Colonic mucosa (tissue), 4 donors: ENCODE measurements at regions not wholly inside any gene's neighbourhood (a gene's known extent, or its start where the extent isn't known, plus 50 kb on each side); places are given as distances from the start of the nearest gene placed in this dataset.

Experiments used
- DNase-seq: peaks from one replicate; pipeline ENCODE4 v3.0.0-alpha.2; 2020
- H3K27ac ChIP-seq: fragments of 200-600 bp; one replicate; pipeline ENCODE4 v1.8.0; 2021
- H3K27me3 ChIP-seq: fragments of 200-600 bp; one replicate; pipeline ENCODE4 v1.8.0; 2021
- H3K36me3 ChIP-seq: fragments of 200-600 bp; one replicate; pipeline ENCODE4 v1.8.0; 2021
- H3K4me1 ChIP-seq: fragments of 200-600 bp; one replicate; pipeline ENCODE4 v1.8.0; 2021; ENCODE audit warnings: mild to moderate bottlenecking
- H3K4me3 ChIP-seq: fragments of 200-600 bp; one replicate; pipeline ENCODE4 v1.8.0; 2021
- H3K9ac ChIP-seq, 2 donors: one replicate each; pipeline ENCODE4 v1.7.0; 2013; ENCODE audit warnings: control low read depth in 2 of 2, low read depth in 2 of 2, low read length in 2 of 2
- H3K9me3 ChIP-seq: fragments of 200-600 bp; one replicate; pipeline ENCODE4 v1.8.0; 2021
- intact Hi-C: fragments of 100-400 bp; cut with DNase I; formaldehyde crosslinking; loops from one replicate; pipeline ENCODE4 v1.14.1; 2022
- TF ChIP-seq, protein P1 (sequence below): fragments of 200-600 bp; IDR thresholded peaks from one replicate; pipeline ENCODE4 v1.8.0; 2022; ENCODE audit warnings: antibody characterized with exemption, mild to moderate bottlenecking
- donor health status: healthy.
- donor health status: DM: no; HTN: no; CAD: no.
- donor health status: DM: no; HTN: no; CAD: no.

- no peak for DNase-seq
- no peak overlapping the region for H3K27ac ChIP-seq
- intact Hi-C loops = no loop called here
- H3K4me1 ChIP-seq = no peaks in the 10 kb centered on the region
- no peaks in the 10 kb centered on the region for H3K36me3 ChIP-seq
- no peak overlapping the region for H3K9ac ChIP-seq
- H3K9me3 ChIP-seq = no peaks in the 10 kb centered on the region
- no peak overlapping the region for H3K4me3 ChIP-seq
- TF ChIP-seq, protein P1, sequence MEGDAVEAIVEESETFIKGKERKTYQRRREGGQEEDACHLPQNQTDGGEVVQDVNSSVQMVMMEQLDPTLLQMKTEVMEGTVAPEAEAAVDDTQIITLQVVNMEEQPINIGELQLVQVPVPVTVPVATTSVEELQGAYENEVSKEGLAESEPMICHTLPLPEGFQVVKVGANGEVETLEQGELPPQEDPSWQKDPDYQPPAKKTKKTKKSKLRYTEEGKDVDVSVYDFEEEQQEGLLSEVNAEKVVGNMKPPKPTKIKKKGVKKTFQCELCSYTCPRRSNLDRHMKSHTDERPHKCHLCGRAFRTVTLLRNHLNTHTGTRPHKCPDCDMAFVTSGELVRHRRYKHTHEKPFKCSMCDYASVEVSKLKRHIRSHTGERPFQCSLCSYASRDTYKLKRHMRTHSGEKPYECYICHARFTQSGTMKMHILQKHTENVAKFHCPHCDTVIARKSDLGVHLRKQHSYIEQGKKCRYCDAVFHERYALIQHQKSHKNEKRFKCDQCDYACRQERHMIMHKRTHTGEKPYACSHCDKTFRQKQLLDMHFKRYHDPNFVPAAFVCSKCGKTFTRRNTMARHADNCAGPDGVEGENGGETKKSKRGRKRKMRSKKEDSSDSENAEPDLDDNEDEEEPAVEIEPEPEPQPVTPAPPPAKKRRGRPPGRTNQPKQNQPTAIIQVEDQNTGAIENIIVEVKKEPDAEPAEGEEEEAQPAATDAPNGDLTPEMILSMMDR = no peak
- H3K27me3 ChIP-seq = no peaks in the 10 kb centered on the region
These were observed 395.3 kb downstream of the TSN start for GRCh38 chr2:122150524-122151280.

GRCh38 chr2:122152571-122152970, 397.1 kb downstream of the TSN start:
- no peak overlapping the region for H3K9ac ChIP-seq
- TF ChIP-seq, protein P1 = no peak
- intact Hi-C loops = no loop called here

DNA sequence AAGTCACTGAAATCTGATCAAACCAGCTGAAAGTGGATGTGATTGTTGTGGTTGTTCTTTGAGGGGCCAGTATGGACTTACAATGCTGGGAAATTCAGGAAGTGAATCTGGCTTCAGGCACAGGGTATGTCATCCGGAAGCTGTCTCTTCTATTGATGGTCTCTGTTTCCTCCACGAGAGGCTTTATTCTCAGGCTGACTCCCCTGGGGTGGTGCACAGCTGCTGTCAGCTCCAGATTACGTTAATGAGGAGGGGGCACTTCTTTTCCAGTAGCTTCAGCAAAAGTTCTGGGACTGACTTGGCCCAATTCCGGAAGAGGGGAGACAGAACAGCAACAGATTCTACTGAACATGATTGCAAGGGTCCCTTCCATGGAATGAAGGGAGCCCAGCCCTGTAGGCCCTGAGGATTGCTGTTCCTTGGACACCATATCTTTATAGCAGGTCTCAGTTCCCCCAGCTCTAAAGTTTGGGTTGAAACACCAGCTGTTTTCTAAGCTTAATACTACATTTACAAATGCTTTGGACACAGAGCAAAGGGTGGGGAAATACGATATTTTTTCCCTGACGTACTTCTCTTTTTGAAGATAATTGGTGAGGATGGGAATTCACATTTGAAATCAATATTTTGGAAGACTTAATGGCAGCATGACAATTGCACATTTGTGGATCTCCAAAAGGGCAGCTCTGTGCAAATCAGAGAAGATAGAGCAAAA, 400.9 kb downstream of the TSN start:
- Histone ChIP-seq H3K4me3 (no peak overlapping the region), H3K4me1 (no peaks in the 10 kb centered on the region), H3K27ac (no peak overlapping the region), H3K36me3 (no peaks in the 10 kb centered on the region), H3K27me3 (no peaks in the 10 kb centered on the region), H3K9me3 (no peaks in the 10 kb centered on the region), H3K9ac (no peak overlapping the region)
- intact Hi-C loops = no loop called here
- DNase-seq = no peak
- TF ChIP-seq, protein P1 = no peak

More at GRCh38 chr2:122152571-122152970, 397.1 kb downstream of the TSN start:
- Histone ChIP-seq H3K4me1 (no peaks in the 10 kb centered on the region), H3K27me3 (no peaks in the 10 kb centered on the region), H3K9me3 (no peaks in the 10 kb centered on the region), H3K4me3 (no peak overlapping the region), H3K27ac (no peak overlapping the region), H3K36me3 (no peaks in the 10 kb centered on the region)
- DNase-seq = no peak

- TF ChIP-seq, protein P1 = no peak
- Histone ChIP-seq H3K4me3 (no peak overlapping the region), H3K27ac (no peak overlapping the region), H3K4me1 (no peaks in the 10 kb centered on the region), H3K27me3 (no peaks in the 10 kb centered on the region), H3K9me3 (no peaks in the 10 kb centered on the region), H3K36me3 (no peaks in the 10 kb centered on the region), H3K9ac (no peak overlapping the region)
- no peak for DNase-seq
- intact Hi-C loops = no loop called here
These were observed 401.7 kb downstream of the TSN start for GRCh38 chr2:122157158-122157557.

DNA sequence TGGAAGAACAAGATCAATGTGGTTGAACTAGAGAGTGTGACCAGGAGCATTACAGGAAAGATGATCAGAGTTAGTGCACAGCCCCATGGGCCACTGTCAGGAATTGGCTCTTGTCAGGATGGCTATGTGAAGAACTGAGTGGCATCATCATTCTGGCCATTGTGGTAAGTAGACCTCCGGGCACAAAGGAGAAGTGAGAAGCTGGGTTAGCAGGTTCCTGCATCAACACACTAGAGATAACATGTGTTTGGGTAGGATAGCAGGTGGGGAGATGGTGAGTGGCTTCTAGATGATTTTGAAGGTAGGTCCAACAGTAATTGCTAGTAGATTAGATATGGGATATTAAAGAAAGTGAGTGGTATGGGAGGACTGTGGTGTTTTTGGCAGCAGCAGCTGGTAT, 408.2 kb downstream of the TSN start:
- DNase-seq = no peak
- intact Hi-C loops = no loop called here
- Histone ChIP-seq H3K36me3 (no peaks in the 10 kb centered on the region), H3K4me3 (no peak overlapping the region), H3K9ac (no peak overlapping the region), H3K4me1 (no peaks in the 10 kb centered on the region), H3K9me3 (no peaks in the 10 kb centered on the region), H3K27ac (no peak overlapping the region), H3K27me3 (no peaks in the 10 kb centered on the region)
- TF ChIP-seq, protein P1 = no peak
